ENCODE measurements at regions not wholly inside any gene's neighbourhood (a gene's known extent, or its start where the extent isn't known, plus 50 kb on each side); places are given as distances from the start of the nearest gene placed in this dataset.
"Not testable (repeated sequence)": the region's sequence is repeated elsewhere in the genome, so short reads cannot be mapped to it uniquely, and the experiment has no call there.

DNA sequence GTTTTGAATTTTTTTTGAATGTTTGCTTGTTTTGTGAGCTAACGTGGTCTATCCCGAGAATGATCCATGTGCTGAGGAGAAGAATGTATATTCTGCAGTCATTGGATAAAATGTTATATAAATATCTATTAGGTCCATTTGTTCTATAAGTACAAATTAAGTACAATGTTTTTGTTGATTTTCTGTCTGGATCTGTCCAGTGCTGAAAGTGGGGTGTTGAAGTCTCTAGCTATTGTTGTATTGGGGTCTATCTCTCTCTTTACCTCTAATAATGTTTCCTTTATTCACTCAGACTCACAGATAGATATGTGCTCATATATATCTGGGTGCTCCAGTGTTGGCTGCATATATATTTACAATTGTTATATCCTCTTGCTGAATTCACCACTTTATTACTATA, 144.8 kb upstream of the SETMAR start:
- no peak for DNase-seq

DNA sequence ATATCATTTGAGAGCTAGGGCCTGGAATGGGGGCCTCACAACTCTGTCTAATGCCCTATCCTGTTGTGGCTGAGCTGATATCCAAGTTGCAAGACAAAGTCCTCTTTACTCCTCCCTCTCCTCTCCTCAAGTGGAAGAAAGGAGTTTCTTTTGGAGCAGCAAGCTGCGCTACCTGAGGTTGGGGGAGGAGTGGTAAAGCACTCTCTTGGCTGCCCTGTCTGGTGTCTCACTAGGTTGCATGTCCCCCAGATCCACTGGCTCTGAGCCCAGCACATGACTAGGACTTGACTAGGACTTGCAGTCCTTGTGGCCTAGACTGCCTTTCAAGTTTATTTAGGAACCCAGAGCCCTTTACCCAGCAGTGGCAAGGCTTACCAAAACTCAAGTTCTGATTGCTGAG, 141.1 kb upstream of the SETMAR start:
- DNase-seq: no peak

- DNase-seq: no peak
Measured at GRCh38 chr3:4163011-4163410, 140.2 kb upstream of the SETMAR start.

DNA sequence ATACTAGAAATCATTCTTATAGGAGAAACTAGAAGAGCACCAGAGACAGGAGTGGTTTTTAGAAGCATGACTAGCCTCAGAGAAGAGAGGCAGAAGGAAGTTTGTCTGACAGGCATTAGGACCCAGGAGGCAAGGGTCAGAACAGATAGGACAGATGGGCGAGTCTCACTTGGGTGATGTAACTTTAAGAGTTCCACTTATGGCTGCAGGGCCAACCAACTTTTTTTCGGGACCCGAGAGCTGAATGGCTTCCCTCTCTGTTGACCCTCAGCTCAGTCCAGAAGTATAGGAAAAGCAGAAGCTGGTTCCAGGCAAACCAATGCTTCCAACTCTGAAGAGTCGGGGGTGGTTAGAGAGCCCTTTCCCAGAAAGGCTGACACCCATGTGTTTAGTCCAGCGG, 136.6 kb upstream of the SETMAR start:
- no peak for DNase-seq

GRCh38 chr3:4167230-4167629, 135.9 kb upstream of the SETMAR start:
- not testable (repeated sequence) for DNase-seq

- no peak for DNase-seq
Measured at GRCh38 chr3:4174791-4175190, 128.4 kb upstream of the SETMAR start.

DNA sequence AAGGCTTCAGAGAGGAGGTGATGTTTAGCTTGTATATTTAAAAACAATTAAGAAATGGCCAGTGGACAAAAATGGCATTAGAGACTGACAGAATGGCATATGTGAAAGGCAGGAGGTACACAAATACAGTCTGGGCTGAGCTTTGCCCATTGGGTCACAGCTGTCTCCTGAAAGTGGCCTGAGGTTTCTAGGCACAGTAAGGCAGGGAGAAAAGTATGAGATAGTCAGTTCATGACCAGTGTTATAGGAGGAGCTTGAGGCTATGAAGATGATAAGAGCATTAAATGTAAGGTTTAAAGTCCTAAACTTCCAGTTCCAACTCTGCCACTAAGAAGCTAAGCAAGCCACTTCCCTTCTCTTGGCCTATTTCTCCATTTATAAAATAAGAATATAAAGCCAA, 111.2 kb upstream of the SETMAR start:
- DNase-seq: no peak

DNA sequence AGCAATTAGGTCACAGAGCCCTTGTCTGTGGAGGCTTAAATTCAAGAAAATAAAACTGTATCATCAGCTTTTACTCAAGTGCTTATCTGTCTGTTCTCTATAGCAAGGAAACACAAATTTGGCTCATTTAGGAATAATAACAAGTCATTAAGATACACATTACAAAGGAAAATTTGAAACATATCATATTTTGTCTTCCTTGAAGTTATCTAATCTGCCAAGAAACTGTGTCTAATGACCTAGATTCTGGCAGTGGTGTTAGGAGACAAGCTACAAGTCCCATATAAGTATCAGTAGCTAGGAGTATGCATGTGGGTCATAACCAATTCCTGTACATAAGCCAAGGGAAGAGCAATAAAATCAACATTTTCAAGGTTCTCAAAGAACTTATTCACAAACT, 108.2 kb upstream of the SETMAR start:
- DNase-seq: no peak

DNA sequence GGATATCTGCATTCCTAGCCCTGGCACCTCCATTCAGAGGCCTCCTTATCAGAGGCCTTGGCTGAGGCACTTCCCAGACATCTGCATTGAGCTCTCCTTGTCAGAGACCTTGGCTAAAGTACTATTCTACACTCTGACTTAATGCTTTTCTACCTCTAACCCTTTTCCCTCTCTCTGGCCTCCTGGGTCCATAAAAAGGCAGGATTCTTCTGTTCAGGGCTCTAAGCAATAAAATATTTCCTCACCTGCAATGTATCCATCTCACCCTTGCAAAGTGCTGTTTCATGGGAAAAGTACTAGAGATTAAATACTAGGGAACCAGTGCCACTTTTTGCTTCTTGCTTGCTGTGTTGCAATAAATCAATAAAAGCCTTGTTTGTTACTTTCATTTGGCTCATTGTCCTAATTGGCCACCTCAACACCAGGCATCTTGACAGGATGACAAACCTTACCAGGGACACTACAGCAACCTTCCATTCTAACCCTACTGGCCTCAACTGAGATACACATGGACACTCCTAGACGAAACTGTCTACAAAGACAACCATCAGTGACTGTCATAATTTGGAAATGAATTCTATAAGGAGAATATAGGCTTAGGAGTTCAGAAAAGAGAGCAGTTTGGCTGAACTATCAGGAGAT, 106.5 kb upstream of the SETMAR start:
- no peak for DNase-seq

- no peak for DNase-seq
Measured at GRCh38 chr3:4197670-4198069, 105.5 kb upstream of the SETMAR start.

GRCh38 chr3:4198491-4198890, 104.7 kb upstream of the SETMAR start:
- DNase-seq: no peak

DNA sequence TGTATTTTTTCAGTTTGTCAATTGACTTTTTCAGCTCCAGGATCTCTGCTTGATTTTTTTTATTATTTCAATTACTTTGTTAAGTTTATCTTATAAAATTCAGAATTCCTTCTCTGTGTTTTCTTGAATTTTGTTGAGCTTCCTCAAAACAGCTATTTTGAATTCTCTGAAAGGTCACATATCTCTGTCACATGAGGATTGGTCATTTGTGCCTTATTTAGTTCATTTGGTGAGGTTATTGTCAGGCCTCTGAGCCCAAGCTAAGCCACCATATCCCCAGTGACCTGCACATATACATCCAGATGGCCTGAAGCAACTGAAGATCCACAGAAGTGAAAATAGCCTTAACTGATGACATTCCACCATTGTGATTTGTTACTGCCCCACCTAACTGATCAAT, 98.4 kb upstream of the SETMAR start:
- DNase-seq: not testable (repeated sequence)

DNA sequence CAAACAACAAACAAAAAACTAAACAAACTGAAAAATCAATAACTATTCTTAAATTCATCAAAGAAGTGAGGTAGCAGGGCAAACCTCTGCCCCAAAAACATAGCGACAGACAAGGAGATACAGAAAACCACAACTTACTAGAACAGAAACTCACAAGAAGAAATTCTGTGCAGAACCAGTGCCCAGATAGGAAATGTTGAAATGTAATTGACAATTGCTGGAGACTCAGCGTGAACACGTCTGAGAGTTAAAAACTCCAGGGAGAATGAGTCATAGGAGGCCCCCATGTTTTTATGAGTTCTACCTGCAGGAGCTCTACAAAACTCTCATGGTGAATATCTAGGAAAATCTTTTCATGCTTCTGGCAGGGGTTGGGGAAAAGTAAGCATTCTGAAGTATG, 95.5 kb upstream of the SETMAR start:
- DNase-seq: no peak

- DNase-seq: no peak
Measured at GRCh38 chr3:4208556-4208955, 94.6 kb upstream of the SETMAR start.

GRCh38 chr3:4211610-4212009, 91.6 kb upstream of the SETMAR start:
- no peak for DNase-seq

GRCh38 chr3:4213420-4213819, 89.7 kb upstream of the SETMAR start:
- DNase-seq: not testable (repeated sequence)

DNA sequence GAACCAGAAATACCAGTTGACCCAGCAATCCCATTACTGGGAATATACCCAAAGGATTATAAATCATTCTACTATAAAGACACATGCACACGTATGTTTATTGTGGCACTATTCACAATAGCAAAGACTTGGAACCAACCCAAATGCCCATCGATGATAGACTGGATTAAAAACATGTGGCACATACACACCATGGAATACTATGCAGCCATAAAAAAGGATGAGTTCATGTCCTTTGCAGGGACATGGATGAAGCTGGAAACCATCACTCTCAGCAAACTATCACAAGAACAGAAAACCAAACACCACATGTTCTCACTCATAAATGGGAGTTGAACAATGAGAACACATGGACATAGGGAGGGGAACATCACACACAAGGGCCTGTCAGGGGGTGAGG, 86.2 kb upstream of the SETMAR start:
- DNase-seq: not testable (repeated sequence)

DNA sequence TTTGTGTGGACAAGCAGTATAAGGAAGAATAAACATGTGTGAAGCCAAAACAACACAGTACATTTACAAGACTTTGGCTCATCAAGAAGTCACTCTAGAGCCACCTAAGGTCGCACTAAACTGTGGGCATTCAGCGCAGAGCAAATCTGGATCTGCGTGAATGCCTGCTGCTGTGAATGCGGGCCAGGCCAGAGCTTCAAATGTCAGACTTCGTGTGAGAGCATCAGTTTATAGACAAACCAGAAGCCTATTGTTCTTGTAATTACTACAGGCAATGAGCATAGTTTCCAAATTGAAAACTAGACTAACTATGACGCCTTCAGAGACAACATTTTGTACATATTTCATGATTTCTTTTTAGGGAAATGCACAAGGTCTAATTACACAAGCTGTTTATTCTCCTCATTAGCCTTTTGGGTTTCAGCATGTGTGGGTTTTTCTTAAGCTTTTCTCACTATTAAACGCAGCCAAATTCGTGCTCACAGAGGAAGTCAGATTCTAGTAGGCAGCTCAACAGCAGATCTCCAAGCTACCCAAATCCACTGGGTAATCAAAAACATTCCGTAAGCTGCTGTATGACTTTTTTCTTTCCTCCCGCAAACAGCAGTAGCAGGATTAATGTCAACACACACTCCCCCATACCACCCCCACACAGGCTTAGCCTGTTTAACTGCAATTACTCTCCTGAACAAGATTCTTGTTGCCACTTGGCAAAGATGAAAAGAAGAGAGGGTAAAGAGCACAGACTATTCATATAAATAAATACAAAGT, 84.5 kb upstream of the SETMAR start:
- no peak for DNase-seq

- no peak for DNase-seq
Measured at GRCh38 chr3:4219227-4219568, 84.0 kb upstream of the SETMAR start.

GRCh38 chr3:4220065-4220464, 83.1 kb upstream of the SETMAR start:
- DNase-seq: no peak

GRCh38 chr3:4222574-4223175, 80.5 kb upstream of the SETMAR start:
- no peak for DNase-seq

DNA sequence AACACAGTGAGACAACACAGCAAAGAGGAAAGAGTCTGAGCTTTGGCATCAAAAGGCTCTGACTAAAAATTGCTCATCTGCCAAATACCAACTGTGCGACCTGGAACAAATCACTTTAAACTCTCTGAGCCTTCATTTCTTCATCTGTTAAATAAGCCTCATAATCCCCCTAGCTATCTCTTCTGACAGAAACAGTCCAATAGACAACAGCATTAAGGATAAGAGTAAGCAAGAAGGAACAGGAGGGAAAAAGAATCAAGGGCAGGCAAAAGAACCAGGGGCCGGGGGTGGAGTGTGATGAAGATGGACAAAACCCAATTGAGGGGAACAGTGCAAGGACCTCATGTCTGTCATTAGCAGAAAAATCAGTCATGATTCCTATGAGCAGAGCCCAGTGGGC, 79.4 kb upstream of the SETMAR start:
- DNase-seq: no peak

- DNase-seq: no peak
Measured at GRCh38 chr3:4224331-4224730, 78.8 kb upstream of the SETMAR start.

GRCh38 chr3:4225005-4225471, 78.1 kb upstream of the SETMAR start:
- DNase-seq: no peak

Measured in islet precursor cell (in vitro differentiated cells).